CD4-positive, alpha-beta T cell treated with Interleukin-2 at 100 ng/mL for 4 hours (primary cell): ENCODE measurements at regions not wholly inside any gene's neighbourhood (a gene's known extent, or its start where the extent isn't known, plus 50 kb on each side); places are given as distances from the start of the nearest gene placed in this dataset.

ENCODE experiments used
- DNase-seq: peaks from one replicate; pipeline ENCODE4 v3.0.0-alpha.2; 2020; ENCODE audit warnings: low spot score

GRCh38 chr4:19993242-19993641, 258.5 kb upstream of the SLIT2 start:
- DNase-seq: no peak

DNA sequence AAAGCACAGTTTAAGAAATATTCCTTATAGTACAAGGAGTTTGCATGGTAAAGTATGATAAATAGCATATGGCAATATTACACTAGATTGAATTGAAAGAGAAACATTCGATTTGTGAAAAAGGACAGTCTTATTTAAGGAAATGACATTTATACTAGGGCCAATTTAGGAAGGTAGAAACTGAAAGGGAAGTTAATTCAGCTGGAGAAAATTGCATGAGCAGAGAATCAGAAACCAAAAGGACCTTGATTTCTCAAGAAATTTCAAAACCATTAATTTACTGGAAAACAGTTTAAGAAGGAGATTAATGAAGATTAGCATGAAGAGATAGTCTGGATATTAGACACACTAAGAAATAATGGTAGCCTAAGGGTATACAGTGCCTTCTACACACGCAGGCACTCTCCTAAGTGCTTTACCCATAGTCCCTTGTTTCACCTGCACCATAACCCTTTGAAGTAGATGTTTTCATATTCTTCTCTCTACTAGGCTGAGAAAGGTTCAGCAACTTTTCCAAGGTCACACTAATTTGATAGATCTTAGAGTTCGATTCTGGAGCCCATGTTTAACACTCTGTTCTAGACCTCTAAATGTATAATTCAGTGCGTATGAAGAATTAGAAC, 259.1 kb upstream of the SLIT2 start:
- no peak for DNase-seq

- DNase-seq: no peak
Observed at GRCh38 chr4:19987746-19988145, 264.0 kb upstream of the SLIT2 start.

- DNase-seq: no peak
Observed at GRCh38 chr4:19983072-19983471, 268.6 kb upstream of the SLIT2 start.

DNA sequence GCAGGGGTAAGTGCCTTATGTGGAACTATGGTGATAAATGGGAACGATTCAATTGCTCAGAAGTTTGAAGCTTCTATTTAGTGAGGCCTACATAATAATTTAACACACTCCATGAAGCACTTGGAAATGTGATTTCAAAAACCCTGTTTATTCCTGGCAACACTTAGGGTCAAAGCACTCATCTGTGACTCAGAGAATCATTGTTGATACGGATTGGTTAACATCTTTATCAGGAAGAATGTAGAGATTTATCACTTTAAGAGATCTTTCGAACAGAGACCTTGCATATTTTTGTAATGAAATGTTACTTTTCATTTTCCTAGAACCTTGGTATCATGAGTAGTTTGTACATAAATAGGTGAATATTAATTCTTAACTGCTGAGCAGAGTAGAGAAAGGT, 269.1 kb upstream of the SLIT2 start:
- DNase-seq: no peak

- no peak for DNase-seq
Observed at GRCh38 chr4:19971829-19972228, 279.9 kb upstream of the SLIT2 start.

DNA sequence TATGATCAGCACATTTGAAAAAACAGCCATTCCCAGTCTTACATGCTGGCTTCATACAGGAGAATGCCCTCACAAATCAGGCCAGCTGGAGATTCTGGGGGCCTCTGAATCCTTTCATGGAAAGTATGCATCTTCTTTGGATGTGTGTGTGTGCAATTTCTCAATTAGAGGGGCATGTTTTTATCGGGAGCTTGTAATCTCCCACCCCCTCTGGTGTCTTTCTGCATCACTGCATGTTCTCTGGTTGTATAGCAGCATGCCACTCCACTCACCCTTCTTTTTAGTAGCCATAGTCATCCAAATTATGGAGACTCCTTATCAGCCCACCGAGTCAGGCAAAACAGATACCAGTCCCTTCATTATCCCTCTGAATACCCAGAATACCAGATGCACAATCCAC, 282.2 kb upstream of the SLIT2 start:
- DNase-seq: no peak

DNA sequence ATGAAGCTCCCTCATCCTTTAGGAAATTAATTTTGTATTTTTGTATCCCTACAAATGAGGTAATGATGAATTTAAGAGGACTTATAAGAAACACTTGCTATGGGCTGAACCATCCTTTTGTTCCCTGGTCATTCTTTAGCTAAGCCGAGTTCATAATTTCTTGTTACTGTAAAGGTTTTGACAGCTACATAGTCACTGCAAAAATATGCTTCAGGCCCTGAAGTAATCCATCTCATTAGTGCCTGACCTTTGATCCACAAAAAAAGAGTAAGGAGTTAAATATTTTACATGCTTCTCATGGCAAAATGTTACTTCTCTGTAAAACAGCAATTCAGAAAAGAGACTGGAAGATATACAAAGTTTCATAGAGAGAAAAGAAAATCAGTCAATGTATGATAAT, 290.6 kb upstream of the SLIT2 start:
- no peak for DNase-seq

DNA sequence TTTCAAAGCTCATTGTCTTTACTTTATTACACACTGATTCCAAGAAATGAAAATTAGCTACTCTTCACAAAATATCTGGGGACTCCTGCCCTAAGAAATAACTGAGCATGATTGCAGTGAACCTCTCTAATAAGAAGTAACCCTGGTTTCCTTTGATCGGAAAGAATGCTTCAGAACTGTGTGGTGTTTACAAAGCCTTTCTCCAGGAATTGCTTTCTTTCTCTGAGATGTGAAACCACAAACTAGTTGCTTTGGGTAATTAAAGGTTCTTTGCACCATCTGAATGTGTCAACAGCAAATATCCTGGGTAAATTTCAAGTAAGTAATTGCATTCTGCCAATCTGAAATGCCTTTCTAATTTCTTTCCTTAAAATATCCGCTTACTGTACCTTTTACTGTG, 292.9 kb upstream of the SLIT2 start:
- no peak for DNase-seq

DNA sequence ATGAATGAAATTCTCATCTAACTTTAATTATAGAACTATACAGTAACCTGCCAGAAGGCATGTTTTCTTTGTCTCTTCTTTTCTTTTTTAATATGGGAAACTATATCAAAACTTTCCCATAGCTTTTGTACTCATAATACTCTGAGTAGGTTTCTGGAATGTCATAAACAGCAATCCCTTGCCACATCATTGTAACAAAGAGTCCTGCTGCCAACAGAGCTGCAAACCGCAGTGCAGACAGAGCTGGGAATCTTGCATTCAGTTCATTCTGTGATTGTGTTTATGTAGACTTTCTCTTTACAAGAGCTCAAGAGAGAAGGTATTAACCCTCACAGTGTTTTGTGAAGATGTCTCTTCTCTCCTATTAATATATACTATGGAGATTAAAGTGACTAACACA, 304.4 kb upstream of the SLIT2 start:
- DNase-seq: no peak

GRCh38 chr4:19945979-19946380, 305.7 kb upstream of the SLIT2 start:
- DNase-seq: no peak

DNA sequence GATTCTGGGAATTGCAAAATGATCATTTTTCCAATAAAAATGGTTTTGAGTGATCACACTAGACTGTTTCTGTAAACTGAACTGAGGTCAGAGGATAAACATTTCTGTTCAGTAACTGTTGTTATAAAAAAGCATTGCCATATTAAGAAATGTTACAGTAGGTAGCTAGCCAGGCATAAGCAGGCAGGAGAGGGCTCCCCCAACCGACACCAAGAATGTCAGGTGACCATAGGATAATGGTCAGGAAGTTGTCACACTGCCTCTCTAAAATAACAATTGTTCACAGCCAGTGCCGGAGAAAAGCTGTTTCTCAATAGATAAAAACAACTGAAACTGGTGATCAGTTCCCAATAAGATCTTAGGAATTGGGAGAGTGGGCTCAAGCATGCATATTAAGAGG, 306.2 kb upstream of the SLIT2 start:
- no peak for DNase-seq

DNA sequence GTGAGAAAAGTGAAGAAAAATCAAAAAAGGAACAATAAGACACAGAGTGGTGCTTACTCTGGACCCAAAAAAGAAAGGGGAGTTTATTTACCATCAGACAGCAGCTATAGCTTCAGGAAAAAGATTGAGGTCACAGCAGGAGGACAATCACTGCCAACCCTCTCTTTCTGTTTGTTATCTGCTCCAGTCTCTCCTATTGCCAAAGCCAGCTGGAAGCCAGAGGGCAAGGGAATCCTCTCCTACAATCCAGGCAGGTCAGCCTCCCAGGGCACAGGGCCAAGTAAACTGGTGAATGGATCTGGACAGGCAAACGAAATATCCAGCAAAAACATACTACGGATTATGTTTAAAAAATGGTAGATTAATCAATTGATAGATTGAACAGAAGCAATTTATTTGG, 306.9 kb upstream of the SLIT2 start:
- DNase-seq: no peak

DNA sequence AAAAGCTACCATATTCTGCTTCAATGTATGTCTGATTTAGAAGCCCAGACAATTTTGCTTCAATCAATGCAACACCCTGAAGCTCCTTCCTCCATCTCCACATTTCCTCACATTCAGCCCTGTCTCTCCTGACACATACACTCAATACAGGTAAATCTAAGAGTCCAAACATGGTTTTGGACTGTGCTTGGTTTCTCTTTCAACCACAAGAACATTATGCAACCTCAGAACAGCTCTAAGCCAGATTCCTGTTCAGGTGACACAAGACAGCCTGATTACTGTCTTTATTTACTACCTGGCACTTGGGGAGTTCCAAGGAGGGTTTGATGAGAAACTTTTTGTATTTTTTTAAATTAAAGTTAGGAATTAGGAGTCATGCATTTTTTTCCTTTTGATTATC, 307.5 kb upstream of the SLIT2 start:
- no peak for DNase-seq

GRCh38 chr4:19941434-19941833, 310.3 kb upstream of the SLIT2 start:
- DNase-seq: no peak

DNA sequence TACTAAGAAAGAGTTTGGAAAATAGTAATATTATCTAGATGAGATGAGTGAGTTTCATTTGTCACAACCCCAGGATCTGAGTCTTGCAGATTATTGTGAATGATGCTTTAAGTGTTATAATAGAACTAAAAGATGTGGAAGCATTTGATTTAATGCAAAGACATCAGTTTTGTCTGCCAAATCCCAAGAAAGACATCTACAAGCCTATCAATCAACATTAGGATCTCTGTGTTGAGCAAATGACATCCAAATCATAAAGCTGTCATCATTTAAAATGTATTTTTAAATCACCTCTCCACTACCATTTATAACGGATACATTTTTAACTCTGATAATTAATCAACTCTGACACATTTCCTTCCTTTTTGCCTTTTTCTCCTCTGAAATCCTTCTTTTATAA, 310.8 kb upstream of the SLIT2 start:
- DNase-seq: no peak

DNA sequence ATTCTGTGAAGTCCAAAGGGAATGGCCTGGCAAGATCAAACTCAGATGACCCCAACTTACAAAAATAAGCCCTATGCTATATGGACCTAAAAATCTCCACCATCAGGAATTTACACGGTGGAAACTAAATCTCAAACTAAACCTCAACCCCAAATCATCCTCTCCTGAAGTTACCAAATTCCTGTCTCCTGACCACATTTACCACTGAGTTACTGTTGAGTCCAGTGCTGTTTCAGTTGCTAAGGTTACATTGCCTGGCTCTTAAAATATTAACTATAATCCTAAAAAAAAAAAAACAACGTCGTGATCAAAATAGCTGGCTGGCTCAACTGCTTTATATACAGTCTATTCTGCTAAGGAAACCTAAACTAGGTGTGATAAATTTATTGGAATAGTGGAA, 315.2 kb upstream of the SLIT2 start:
- no peak for DNase-seq

DNA sequence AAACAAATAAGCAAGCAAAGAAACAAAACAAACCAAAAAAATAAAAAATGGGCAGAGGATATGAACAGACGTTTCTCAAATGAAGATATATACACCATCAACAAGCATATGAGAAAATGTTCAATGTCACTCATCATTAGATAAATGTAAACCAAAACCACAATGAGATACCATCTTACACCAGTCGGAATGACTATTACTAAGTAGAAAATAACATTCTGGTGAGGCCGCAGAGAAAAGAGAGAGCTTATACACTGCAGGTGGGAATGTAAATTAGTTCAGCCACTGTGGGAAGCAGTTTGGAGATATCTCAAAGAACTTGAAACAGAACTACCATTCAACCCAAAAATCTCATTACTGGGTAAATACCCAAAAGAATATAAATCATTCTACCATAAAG, 321.0 kb upstream of the SLIT2 start:
- no peak for DNase-seq

- no peak for DNase-seq
Observed at GRCh38 chr4:19927381-19927780, 324.3 kb upstream of the SLIT2 start.

- DNase-seq: no peak
Observed at GRCh38 chr4:19925516-19925915, 326.2 kb upstream of the SLIT2 start.

DNA sequence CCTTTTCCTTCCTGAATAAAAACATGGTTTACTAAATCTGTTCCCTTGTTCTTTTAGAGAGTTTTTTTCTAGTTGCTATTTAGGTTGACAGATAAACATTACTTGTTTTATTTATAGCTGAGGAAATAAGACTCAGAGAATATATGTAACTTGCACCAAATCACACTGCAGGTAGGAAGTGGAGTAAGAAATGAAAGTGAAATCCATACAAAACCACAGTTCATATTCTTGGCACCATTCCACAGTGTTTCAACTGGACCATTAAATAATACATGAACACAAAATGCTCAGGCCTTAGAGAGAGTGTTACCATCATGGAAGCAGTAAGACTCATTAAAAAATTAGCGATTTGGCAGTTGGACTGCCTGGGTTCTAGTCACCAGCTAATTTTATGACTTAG, 326.9 kb upstream of the SLIT2 start:
- no peak for DNase-seq

DNA sequence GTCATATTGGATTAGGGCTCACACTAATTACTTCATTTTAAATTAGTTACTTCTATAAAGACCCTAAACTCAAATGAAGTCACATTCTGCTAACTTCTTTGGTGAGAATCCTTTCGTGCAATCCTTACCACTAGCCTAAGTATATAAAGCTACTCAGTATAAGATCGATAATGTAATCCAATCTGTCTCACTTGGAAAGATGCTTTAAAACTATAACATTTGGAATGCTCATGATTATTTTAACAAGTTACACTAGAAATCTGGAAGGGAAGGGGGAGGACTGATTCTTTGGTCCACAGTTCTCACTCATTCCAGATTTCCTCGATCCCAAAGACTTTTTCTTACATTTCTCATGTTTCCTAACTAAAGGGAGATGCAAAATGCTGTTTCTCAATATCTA, 336.4 kb upstream of the SLIT2 start:
- no peak for DNase-seq

DNA sequence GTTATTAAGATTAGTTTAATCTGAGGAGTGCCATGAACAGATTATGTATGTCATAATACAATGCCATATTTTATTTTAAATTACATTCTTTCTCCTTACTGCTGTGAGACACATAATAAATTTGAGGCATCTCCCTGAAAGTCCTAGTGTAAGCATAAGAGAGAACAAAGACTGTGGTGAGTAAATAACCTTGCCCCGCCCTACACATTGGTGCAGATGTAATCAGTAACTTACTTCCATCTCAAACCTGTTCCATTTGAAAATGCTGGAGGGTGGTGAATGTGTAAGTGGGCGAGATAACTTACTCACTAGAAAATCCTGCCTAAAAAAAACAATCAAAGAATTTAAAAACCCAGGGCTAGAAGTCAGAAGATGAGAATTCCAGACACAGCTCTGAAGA, 338.1 kb upstream of the SLIT2 start:
- DNase-seq: no peak

DNA sequence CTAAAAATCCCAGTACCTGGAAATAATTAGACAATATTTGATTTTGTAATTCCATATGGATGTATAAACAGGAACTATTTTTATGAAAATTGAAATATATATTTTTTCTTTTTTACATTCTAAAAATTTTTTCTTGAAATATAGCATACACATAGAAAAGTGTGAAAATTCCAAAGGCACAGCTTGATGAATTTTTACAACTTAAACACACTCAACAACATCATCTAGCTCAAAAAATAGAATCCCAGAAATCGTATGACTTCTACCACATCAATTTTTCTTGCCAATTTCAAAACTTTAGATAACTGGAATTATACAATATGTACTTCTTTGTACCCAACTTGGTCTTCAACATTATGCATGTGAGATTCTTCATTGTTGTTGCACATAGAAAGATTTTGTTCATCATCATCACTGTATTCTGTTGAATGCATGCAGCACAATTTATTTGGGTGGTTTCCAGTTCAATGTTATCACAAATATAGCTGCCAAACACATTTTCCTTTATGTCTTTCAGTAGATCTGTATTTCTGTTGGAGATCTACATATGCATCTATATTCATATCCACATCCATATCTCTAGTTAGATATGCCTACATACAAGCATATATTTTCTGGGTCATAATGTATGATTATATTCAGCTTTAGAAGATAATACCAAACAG, 340.7 kb upstream of the SLIT2 start:
- DNase-seq: no peak
